NCI-H748 (cell line): ENCODE measurements at regions not wholly inside any gene's neighbourhood (a gene's known extent, or its start where the extent isn't known, plus 50 kb on each side); places are given as distances from the start of the nearest gene placed in this dataset.

Experiments used
- DNase-seq: peaks from one replicate; lab custom pipeline; 2025; ENCODE audit not compliant: unreplicated experiment; lab: John Stamatoyannopoulos, UW

- DNase-seq = no peak
These were observed 163.1 kb downstream of the TTLL2 start for GRCh38 chr6:167487749-167488664.

- DNase-seq = peak; percentile 18
These were observed 166.7 kb downstream of the TTLL2 start for GRCh38 chr6:167491438-167492099.

- no peak for DNase-seq
These were observed 167.2 kb downstream of the TTLL2 start for GRCh38 chr6:167492100-167492449.

GRCh38 chr6:167493310-167493709 lies 168.4 kb downstream of the TTLL2 start:
- no peak for DNase-seq

- DNase-seq = peak; percentile 62
These were observed 169.3 kb downstream of the TTLL2 start for GRCh38 chr6:167493976-167494697.

- no peak for DNase-seq
These were observed 170.0 kb downstream of the TTLL2 start for GRCh38 chr6:167494698-167495435.

- DNase-seq = peak; percentile 36
These were observed 170.9 kb downstream of the TTLL2 start for GRCh38 chr6:167495506-167496401.

- no peak for DNase-seq
These were observed 171.8 kb downstream of the TTLL2 start for GRCh38 chr6:167496707-167497106.

GRCh38 chr6:167497428-167498056 lies 172.7 kb downstream of the TTLL2 start:
- no peak for DNase-seq

- DNase-seq = no peak
These were observed 174.3 kb downstream of the TTLL2 start for GRCh38 chr6:167499161-167499660.

GRCh38 chr6:167500961-167501360 lies 176.1 kb downstream of the TTLL2 start:
- no peak for DNase-seq

GRCh38 chr6:167501831-167502385 lies 177.0 kb downstream of the TTLL2 start:
- DNase-seq = peak; percentile 58

GRCh38 chr6:167502471-167502870 lies 177.6 kb downstream of the TTLL2 start:
- no peak for DNase-seq

- no peak for DNase-seq
These were observed 179.6 kb downstream of the TTLL2 start for GRCh38 chr6:167504385-167504961.

GRCh38 chr6:167505199-167505598 lies 180.3 kb downstream of the TTLL2 start:
- no peak for DNase-seq

- no peak for DNase-seq
These were observed 180.9 kb downstream of the TTLL2 start for GRCh38 chr6:167505782-167506181.

GRCh38 chr6:167506443-167507301 lies 181.8 kb downstream of the TTLL2 start:
- no peak for DNase-seq
